MV-4-11 (cell line): ENCODE measurements at regions not wholly inside any gene's neighbourhood (a gene's known extent, or its start where the extent isn't known, plus 50 kb on each side); places are given as distances from the start of the nearest gene placed in this dataset.
"Not testable (repeated sequence)": the region's sequence is repeated elsewhere in the genome, so short reads cannot be mapped to it uniquely, and the experiment has no call there.

Experiments
- DNase-seq: peaks from one replicate; lab custom pipeline; 2025; lab: John Stamatoyannopoulos, UW

GRCh38 chr3:168976969-168977368, 686.5 kb downstream of the MECOM start:
- DNase-seq, result no peak

- no peak for DNase-seq
These were observed 687.9 kb downstream of the MECOM start for GRCh38 chr3:168975576-168975975.

DNA sequence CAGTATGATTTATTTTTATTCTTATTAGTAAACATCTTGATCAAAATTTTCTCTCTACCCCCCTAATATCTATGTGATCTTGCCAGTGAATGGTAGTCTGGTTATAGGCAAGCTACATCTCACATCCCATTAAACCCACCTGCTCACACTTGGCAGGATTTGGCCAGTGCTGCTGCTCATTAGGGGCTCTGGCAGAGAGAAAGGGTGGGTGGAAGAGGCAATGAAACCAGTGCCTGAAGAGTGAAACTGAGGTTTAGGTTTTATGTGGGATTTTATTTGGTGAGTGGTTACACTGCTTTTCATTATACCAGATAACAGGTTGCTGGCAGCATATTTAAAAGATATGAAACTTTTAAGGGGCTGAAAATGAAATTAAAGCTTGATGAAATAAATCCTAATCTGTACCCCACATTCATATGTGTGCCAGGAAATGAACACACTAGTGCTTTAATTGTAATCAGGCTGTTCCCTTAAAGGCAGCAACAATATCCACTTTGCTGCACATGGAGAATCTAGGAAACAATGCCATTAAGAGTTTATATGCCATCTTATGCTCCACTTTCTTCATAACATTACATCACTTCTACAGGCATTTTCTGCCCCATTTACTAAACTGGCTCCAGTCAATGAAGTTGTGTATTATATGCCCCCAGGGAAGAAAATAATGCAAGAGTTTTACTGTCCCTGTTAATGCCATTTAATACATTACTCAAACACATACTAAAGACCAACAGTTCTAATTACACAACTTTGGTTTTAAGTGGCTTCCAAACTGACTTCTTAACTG, 688.7 kb downstream of the MECOM start:
- DNase-seq, result no peak

GRCh38 chr3:168973897-168974296, 689.6 kb downstream of the MECOM start:
- no peak for DNase-seq

DNA sequence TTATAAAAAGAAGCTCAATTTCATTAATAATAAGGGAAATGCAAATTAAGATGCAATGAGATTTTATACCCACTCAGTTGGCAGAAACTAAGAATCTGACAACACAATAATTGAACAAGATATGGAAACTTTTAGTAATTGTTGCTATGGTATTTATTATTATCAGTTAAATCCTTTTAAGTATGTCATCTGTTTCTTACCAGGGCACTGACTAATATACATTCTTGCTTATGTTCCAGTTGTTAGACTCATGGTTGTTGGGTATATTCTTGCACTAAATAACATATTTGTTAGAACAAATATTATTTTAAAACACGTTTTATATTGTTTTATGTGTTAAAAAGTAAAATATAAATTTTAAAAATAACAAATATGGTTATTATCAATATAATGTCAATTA, 690.3 kb downstream of the MECOM start:
- DNase-seq, result no peak

- DNase-seq, result no peak
These were observed 694.9 kb downstream of the MECOM start for GRCh38 chr3:168968609-168969008.

GRCh38 chr3:168964736-168965135, 698.8 kb downstream of the MECOM start:
- DNase-seq, result no peak

DNA sequence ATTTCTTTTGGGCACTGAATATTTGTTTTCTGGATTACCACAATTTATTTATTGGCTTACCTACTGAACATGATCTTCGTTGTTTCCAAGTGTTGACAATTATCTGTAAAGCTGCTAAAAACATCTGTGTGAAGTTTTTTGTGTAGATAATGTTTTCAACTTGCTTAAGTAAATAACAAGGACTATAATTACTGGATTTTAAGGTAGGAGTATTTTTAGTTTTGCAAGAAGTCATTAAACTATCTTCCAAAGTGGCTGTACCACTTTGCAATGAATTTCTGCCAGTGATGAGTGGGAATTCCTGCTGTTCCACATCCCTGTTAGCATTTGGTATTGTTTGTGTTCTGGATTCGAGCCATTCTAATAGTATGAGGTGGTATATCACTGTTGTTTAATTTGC, 702.2 kb downstream of the MECOM start:
- no peak for DNase-seq

GRCh38 chr3:168959731-168960130, 703.8 kb downstream of the MECOM start:
- DNase-seq, result no peak

DNA sequence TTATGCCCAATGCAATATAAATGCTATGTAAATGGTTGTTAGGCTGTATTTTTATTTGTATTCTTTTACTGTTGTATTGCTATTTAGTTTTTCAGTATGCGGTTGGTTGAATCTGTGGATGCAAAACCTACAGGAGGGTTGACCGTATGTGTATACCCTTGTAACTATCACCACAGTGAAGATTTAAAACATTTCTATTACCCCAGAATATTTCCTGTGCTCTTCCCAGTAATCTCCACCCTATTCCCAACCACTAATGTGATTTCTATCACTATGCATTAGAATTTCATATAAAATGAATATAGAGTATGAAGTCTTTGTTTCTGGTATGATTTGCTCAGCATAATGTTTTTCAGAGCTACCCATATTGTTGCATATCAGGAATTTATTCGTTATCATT, 705.0 kb downstream of the MECOM start:
- DNase-seq, result no peak

- DNase-seq, result no peak
These were observed 707.4 kb downstream of the MECOM start for GRCh38 chr3:168956076-168956475.

DNA sequence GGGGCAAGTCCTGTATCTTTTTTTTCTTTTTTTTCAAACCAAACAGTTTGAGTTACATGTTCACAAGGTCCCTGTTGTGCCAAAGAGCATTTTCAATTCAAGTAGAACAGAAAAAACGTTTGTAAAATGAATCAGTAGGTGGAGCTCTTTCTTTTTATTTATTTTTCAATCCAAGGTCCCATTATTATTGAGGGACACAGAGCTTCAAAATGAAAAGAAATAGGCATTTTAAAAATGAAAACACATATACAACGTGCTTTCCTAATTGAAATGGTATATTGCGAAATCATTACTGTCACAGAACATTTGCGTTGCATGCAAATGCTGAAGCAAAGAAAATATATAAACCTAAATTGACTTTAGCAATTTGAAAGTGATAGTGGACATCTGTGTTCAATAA, 711.0 kb downstream of the MECOM start:
- DNase-seq, result no peak

DNA sequence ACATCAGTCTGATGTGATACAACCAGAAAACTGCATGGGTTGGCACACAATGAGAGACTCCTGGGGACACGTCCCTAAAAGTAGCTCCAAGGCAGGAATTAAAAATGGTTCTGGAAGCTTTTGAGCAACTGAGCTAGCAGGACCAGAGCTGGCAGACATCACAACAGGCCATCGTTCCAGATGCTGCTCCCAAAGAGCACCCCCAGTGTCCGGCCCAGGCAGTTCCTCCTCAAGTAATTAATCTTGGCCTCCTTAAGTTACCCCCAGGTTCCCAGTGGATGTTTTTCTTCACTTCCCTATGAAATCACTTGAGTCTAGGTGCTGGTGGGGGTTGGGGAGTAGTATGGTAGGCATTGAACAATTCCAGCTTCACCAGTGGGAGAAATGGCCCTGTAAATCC, 711.6 kb downstream of the MECOM start:
- no peak for DNase-seq

- DNase-seq, result no peak
These were observed 712.1 kb downstream of the MECOM start for GRCh38 chr3:168951368-168951767.

- no peak for DNase-seq
These were observed 712.9 kb downstream of the MECOM start for GRCh38 chr3:168950622-168951021.

DNA sequence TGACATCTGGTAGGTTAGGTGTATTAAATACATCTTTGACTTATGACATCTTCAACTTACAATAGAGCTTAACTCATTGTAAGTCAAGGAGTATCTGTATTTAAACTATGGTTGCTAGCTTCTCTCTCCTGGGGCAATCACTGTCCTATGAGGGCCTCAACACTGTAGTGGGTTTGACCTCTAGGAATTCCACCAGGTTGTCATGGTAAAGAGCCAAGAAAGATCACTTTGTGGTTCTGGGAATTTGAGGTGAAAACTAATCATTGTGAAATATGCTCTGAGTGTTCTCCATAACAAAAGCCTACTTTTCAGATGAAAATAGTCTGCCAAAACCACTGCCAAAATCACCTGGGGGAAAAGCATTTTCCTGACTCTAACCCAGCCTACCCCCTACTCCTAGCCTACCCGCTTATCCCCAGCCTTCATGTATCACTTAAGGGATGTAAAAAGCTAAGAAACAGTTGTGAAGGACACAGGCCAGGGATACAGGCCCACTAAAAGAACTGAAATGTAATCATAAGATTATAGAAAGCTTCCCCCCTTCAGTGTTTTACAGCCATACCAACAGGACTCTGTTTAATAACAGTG, 723.8 kb downstream of the MECOM start:
- no peak for DNase-seq

DNA sequence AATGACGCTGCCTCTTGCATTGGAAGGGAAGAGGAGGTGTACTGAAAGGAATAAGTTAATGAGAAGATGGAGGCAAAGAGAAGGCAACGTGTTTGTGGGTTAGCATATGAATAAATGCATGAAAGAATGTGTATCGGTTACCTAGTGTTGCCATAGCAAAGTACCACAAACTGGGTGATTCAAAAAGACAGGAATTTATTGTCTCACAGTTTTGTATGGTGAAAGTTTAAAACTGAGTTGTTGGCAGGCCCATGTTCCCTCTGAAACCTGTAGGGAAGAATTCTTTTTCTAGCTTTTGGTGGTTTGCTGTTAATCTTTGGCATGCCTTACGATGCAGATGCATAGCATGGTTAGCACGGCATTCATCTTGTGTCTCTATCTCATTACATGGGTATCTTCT, 729.9 kb downstream of the MECOM start:
- DNase-seq, result no peak

DNA sequence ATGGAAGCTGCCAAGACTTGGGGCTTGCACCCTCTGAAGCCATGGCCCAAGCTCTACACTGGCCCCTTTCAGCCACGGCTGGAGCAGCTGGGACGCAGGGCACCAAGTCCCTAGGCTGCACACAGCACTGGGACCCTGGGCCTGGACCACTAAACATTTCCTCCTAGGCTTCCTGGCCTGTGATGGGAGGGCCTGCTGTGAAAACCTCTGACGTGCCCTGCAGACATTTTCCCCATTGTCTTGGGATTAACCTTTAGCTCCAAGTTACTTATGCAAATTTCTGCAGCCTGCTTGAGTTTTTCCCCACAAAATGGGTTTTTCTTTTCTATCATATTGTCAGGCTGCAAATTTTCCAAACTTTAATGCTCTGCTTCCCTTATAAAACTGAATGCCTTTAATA, 733.5 kb downstream of the MECOM start:
- not testable (repeated sequence) for DNase-seq

DNA sequence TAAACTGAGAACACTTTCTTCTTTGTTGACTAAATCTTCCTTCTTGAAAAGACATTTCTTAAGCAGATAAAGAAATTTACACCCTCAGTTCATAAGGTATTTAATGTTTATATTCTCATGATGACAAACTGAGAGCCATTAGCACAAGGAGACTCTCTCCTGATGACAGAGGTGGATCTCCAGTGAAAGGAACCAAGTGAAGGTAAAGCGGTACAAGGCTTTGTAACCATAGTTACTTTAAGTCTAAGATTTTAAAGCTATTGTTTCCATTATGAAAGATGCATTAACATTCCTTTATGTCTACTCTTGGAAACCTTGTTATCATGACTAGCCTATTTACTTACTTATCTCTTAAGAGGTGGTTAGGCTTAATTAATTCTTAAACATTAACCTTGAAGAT, 737.1 kb downstream of the MECOM start:
- no peak for DNase-seq

- no peak for DNase-seq
These were observed 737.9 kb downstream of the MECOM start for GRCh38 chr3:168925568-168925967.

DNA sequence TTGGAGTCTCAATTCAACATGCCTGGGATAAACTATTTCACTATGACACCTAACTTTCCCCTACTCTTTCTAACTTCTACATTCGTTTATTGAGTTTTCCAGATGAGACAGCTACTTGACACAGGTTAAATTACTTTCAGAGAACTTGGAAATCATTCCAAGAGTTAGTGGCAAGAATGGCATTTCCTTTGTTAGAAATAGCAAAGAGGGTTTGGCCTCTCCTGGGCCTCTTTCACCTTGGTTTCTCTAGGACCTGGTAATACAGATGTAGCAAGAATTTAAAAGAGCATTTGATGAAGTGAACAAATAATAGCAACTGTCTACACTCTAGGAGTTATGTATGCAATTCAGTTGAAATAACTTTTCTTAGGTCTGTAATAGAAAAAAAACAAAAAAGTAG, 748.9 kb downstream of the MECOM start:
- DNase-seq, result no peak

DNA sequence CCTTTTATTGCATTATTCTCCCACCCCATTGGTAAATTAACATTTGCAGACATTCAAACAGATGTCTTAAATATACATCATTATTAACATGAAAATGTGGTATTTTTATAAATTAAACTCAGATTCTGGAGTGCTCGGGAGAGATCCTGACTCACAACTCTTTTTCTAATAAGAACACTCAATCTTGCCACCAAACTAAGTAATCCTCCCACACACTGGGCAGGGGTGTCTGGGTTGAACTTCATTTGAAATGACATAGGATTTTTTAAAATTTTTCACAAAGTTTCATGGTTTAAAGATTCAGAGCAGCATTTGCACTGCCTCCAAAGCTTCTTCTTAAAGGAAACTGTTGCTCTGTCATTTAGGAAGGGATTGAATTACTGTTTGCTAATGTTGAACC, 754.3 kb downstream of the MECOM start:
- no peak for DNase-seq

GRCh38 chr3:168895419-168895818, 768.1 kb downstream of the MECOM start:
- no peak for DNase-seq

- DNase-seq, result no peak
These were observed 769.3 kb downstream of the MECOM start for GRCh38 chr3:168894214-168894613.
